ENCODE measurements at regions not wholly inside any gene's neighbourhood (a gene's known extent, or its start where the extent isn't known, plus 50 kb on each side); places are given as distances from the start of the nearest gene placed in this dataset.
A peak's percentile ranks its signal among the peaks of the same experiment; 100 is the strongest.

DNA sequence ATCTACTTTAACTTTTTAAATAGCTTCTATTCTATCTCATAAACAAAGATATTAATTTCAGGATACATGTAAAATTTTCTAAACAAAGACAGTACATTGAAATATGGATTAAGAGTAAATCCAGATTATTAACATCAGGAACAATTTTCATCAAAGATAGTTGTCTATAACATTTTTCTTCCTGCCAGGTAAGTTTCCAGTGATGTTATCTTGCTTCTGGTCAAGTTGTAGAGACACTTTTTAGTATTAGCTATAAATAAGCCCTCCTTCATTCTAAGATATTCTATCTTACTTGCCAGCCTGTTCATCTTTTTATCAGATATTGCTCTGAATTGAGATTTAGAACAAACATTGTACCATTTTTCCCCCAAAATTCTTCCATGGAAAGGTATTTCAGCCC is 94.4 kb upstream of the KCTD3 start:
- in situ Hi-C loops (cut with HindIII; ENCODE audit: low sequenced_read_pairs), result no loop called here
- no peak overlapping the region for H3K4me3 ChIP-seq (ENCODE audit: low read depth, low read length)
- DNase-seq (ENCODE audit: low read depth), result no peak
- no peak for TF ChIP-seq CTCF (IDR thresholded peaks at IDR 0.05; ENCODE audit: low read depth, low read length, missing control alignments)

DNA sequence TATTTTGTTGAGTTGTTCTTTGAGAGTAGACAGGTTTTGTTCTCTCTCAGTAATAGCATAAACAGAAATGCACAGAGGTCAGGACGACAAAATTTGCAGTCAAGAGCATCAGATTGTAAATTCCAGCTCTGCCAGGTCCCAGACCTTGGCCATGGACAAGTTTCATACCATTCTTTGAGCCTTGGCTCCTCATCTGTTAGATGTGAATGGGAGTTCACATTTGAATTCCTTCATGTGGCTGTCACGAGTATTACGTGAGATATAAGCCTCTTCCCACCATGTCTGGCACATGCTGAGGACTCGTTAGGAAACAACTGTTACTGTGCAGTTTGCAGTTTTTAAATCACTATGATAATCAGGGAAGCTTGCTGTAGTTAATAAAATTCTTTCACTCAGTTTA is 93.2 kb upstream of the KCTD3 start:
- H3K4me3 ChIP-seq (ENCODE audit: low read depth, low read length), result no peak overlapping the region
- in situ Hi-C loops (cut with HindIII; ENCODE audit: low sequenced_read_pairs), result no loop called here
- DNase-seq (ENCODE audit: low read depth), result no peak
- no peak for TF ChIP-seq CTCF (IDR thresholded peaks at IDR 0.05; ENCODE audit: low read depth, low read length, missing control alignments)

- in situ Hi-C loops (cut with HindIII; ENCODE audit: low sequenced_read_pairs), result no loop called here
- no peak overlapping the region for H3K4me3 ChIP-seq (ENCODE audit: low read depth, low read length)
- DNase-seq (ENCODE audit: low read depth), result no peak
- TF ChIP-seq CTCF (IDR thresholded peaks at IDR 0.05; ENCODE audit: low read depth, low read length, missing control alignments), result no peak
Measured at GRCh38 chr1:215474940-215475339, 92.2 kb upstream of the KCTD3 start.

DNA sequence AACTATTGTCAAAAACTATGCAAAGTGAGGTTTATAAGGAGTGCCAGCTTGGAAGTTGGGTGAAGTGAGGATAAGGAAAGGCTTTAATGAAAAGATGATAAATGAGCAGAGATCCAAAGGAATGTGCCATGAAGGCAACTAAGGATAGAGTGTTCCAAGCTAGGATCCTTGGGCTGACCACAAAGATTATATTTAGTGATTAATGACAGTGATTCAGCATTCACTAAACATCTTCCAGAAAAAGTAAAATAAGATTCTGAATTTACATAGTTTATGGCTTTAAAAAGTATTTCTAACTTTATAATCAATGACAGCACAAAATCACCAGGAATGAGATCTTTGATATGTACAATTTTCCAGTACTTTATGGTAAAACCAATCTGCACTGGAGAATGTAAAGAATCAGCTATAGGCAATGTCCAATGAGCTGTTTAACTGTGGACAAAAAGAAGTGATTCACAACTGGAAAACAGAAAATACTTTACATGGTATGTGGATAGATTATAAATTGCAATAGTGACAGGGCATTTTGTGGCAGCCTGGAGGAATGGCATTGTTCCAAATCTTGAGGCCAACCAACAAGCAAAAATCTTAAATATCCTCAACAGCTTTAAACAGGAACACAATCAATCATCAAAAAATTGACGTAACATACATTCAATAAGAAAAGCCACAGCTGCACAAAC is 91.2 kb upstream of the KCTD3 start:
- TF ChIP-seq CTCF (IDR thresholded peaks at IDR 0.05; ENCODE audit: low read depth, low read length, missing control alignments), result no peak
- no peak overlapping the region for H3K4me3 ChIP-seq (ENCODE audit: low read depth, low read length)
- DNase-seq (ENCODE audit: low read depth), result peak; percentile 80
- in situ Hi-C loops (cut with HindIII; ENCODE audit: low sequenced_read_pairs), result no loop called here

DNA sequence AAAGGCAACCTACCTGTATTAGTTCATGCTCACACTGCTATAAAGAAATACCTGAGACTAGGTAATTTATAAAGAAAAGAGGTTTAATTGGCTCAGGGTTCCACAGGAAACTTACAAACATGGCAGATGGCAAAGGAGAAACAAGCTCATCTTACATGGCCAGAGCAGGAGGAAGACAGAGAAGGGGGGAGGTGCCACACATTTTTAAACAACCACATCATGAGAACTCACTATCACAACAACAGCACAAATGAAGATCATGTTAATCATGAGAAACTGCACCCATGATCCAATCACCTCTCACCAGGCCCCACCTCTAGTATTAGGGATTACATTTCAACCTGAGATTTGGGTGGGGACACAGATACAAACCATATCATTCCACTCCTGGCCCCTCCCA is 90.6 kb upstream of the KCTD3 start:
- no peak overlapping the region for H3K4me3 ChIP-seq (ENCODE audit: low read depth, low read length)
- in situ Hi-C loops (cut with HindIII; ENCODE audit: low sequenced_read_pairs), result no loop called here
- DNase-seq (ENCODE audit: low read depth), result no peak
- TF ChIP-seq CTCF (IDR thresholded peaks at IDR 0.05; ENCODE audit: low read depth, low read length, missing control alignments), result no peak

DNA sequence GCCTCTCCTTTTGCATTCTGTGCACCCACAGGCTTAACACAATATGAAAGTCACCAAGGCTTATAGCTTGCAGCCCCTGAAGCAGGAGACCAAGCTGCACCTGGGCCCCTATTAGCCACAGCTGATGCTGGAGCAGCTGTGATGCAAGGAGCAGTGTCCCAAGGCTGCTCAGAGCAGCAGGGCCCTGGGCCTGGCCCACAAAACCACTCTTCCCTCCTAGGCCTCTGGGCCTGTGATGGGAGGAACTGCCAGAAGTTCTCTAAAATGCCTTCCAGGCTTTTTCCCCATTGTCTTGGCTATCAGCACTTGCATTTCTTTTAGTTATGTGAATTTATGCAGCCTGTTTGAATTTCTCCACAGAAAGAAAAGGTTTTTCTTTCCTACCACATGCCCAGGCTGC is 89.5 kb upstream of the KCTD3 start:
- no peak overlapping the region for H3K4me3 ChIP-seq (ENCODE audit: low read depth, low read length)
- in situ Hi-C loops (cut with HindIII; ENCODE audit: low sequenced_read_pairs), result no loop called here
- DNase-seq (ENCODE audit: low read depth), result no peak
- no peak for TF ChIP-seq CTCF (IDR thresholded peaks at IDR 0.05; ENCODE audit: low read depth, low read length, missing control alignments)

Measured in astrocyte of the cerebellum (primary cell).